PC-3 (cell line): ENCODE measurements at regions not wholly inside any gene's neighbourhood (a gene's known extent, or its start where the extent isn't known, plus 50 kb on each side); places are given as distances from the start of the nearest gene placed in this dataset.

Experiments used
- ATAC-seq: fragments of 200-7000 bp; cut with Tn5 transposase; 2 replicates; pipeline ENCODE4 v1.9.1; 2020; ENCODE audit warnings: mild to moderate bottlenecking, moderate library complexity
- BruUV-seq: library from RNA; stranded (reverse); fragments of 400-500 nt; replicated peaks from 2 replicates; lab custom pipeline; 2021; lab: Mats Ljungman, UMichigan
- CTCF ChIA-PET: fragments of 300-600 bp; sonication (Branson Sonifier 250); formaldehyde crosslinking; loops from one replicate; lab custom pipeline; 2022; ENCODE audit warnings: antibody characterized with exemption; lab: Charles Lee
- POLR2A ChIA-PET: fragments of 300-600 bp; sonication (Branson Sonifier 250); formaldehyde crosslinking; loops from one replicate; lab custom pipeline; 2022; ENCODE audit warnings: antibody characterized with exemption; ENCODE audit not compliant: unreplicated experiment; lab: Charles Lee
- DNase-seq: peaks from one replicate; pipeline ENCODE4 v3.0.0-alpha.2; 2015
- H2AFZ ChIP-seq: fragments of 300-600 bp; sonication (generic); 2 replicates; pipeline ENCODE4 v1.6.0; 2016; ENCODE audit warnings: antibody characterized with exemption, low read length
- H3F3A ChIP-seq: fragments of 300-600 bp; sonication (generic); one replicate; pipeline ENCODE4 v1.6.0; 2017; ENCODE audit warnings: antibody characterized with exemption, low read length, control low read depth, mild to moderate bottlenecking; ENCODE audit not compliant: unreplicated experiment
- H3K27ac ChIP-seq: fragments of 300-600 bp; sonication (generic); 2 replicates; pipeline ENCODE4 v1.5.1; 2016; ENCODE audit warnings: mild to moderate bottlenecking, low read length
- H3K27me3 ChIP-seq: fragments of 300-600 bp; sonication (generic); 2 replicates; pipeline ENCODE4 v1.6.1; 2016; ENCODE audit warnings: low read length, mixed read lengths
- H3K36me3 ChIP-seq: fragments of 300-600 bp; sonication (generic); 2 replicates; pipeline ENCODE4 v1.6.1; 2016; ENCODE audit warnings: low read depth, mixed run types, low read length, mixed read lengths
- H3K4me1 ChIP-seq: fragments of 300-600 bp; sonication (generic); 2 replicates; pipeline ENCODE4 v1.5.1; 2016; ENCODE audit warnings: low read length; ENCODE audit not compliant: insufficient read depth
- H3K4me2 ChIP-seq: fragments of 300-600 bp; sonication (generic); 2 replicates; pipeline ENCODE4 v1.6.0; 2016; ENCODE audit warnings: low read length
- H3K4me3 ChIP-seq: fragments of 300-600 bp; sonication (generic); 2 replicates; pipeline ENCODE4 v1.5.1; 2016; ENCODE audit warnings: mild to moderate bottlenecking, low read length, mixed read lengths
- H3K79me2 ChIP-seq: fragments of 300-600 bp; sonication (generic); 2 replicates; pipeline ENCODE4 v1.6.1; 2017; ENCODE audit warnings: low read length, mixed read lengths
- H3K9ac ChIP-seq: fragments of 300-600 bp; sonication (generic); 2 replicates; pipeline ENCODE4 v1.6.0; 2016; ENCODE audit warnings: mild to moderate bottlenecking, low read length
- H3K9me2 ChIP-seq: fragments of 300-600 bp; sonication (generic); replicated peaks from 2 replicates; pipeline ENCODE4 v1.6.1; 2016; ENCODE audit warnings: mixed run types, low read length, mixed read lengths
- H3K9me3 ChIP-seq: fragments of 300-600 bp; sonication (generic); 2 replicates; pipeline ENCODE4 v1.6.1; 2016; ENCODE audit warnings: low read length, mixed read lengths
- H4K20me1 ChIP-seq: fragments of 300-600 bp; sonication (generic); 2 replicates; pipeline ENCODE4 v1.6.1; 2016; ENCODE audit warnings: low read length, mixed read lengths
- CTCF ChIP-seq: fragments of 300-600 bp; sonication (generic); conservative IDR thresholded peaks from 2 replicates; pipeline ENCODE4 v1.5.1; 2017; ENCODE audit warnings: antibody characterized with exemption, low read depth, mild to moderate bottlenecking, low read length
- EZH2 ChIP-seq: fragments of 300-600 bp; sonication (generic); IDR thresholded peaks from one replicate; pipeline ENCODE4 v1.6.1; 2017; ENCODE audit warnings: antibody characterized with exemption, mild to moderate bottlenecking, low read length; ENCODE audit not compliant: unreplicated experiment
- EZH2phosphoT487 ChIP-seq: fragments of 300-600 bp; sonication (generic); IDR thresholded peaks from 2 replicates; pipeline ENCODE4 v1.6.1; 2018; ENCODE audit warnings: mild to moderate bottlenecking, antibody characterized with exemption, low read length, borderline replicate concordance
- intact Hi-C: fragments of 100-400 bp; cut with micrococcal nuclease; formaldehyde crosslinking; loops from 2 replicates; pipeline ENCODE4 v1.9.0; 2023

GRCh38 chr1:73511038-73511437 is 686.9 kb downstream of the LRRIQ3 start:
- ChIA-PET CTCF (no interaction called here), POLR2A (no interaction called here)
- Histone ChIP-seq H3K9me2 (no peaks in the 10 kb centered on the region), H4K20me1 (no peaks in the 10 kb centered on the region), H3K4me2 (no peak overlapping the region), H3K9ac (no peak overlapping the region), H2AFZ (no peak overlapping the region), H3K79me2 (no peaks in the 10 kb centered on the region), H3K4me1 (no peaks in the 10 kb centered on the region), H3K4me3 (no peak overlapping the region), H3K27me3 (no peaks in the 10 kb centered on the region), H3K36me3 (no peaks in the 10 kb centered on the region), H3K9me3 (no peaks in the 10 kb centered on the region), H3K27ac (no peak overlapping the region), H3F3A (no peaks in the 10 kb centered on the region)
- BruUV-seq = no TSS peak
- intact Hi-C loops = no loop called here
- TF ChIP-seq EZH2phosphoT487 = no peak
- no peak for TF ChIP-seq CTCF
- no peak for TF ChIP-seq EZH2
- no peak for DNase-seq
- no peak for ATAC-seq

DNA sequence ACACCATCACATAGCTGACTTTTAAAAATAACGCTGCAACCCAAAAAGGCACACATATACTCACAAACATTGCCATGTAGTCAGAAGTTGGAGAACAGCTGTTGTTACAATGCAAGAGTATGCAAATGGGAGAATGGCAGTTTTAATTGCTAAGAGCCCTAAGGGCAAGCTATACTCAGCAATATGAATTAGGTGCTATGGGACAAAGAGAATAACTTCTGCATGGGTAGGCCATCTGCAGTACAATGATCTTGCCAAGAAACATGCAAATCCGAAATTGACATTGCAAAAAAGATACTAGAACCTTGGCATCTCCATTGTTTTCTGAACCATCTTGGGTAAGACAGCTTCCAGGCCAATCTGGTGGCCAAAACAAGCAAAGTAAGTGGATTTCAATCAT is 697.8 kb downstream of the LRRIQ3 start:
- Histone ChIP-seq H2AFZ (no peak overlapping the region), H4K20me1 (no peaks in the 10 kb centered on the region), H3K79me2 (no peaks in the 10 kb centered on the region), H3K27me3 (peaks cover 14% of the 10 kb centered on the region), H3K4me3 (no peak overlapping the region), H3K4me2 (no peak overlapping the region), H3K27ac (no peak overlapping the region), H3K36me3 (no peaks in the 10 kb centered on the region), H3K9me2 (no peaks in the 10 kb centered on the region), H3K9ac (no peak overlapping the region), H3K4me1 (no peaks in the 10 kb centered on the region), H3K9me3 (no peaks in the 10 kb centered on the region), H3F3A (no peaks in the 10 kb centered on the region)
- intact Hi-C loops = no loop called here
- CTCF ChIA-PET = no interaction called here
- DNase-seq = no peak
- TF ChIP-seq CTCF = no peak
- TF ChIP-seq EZH2phosphoT487 = no peak
- TF ChIP-seq EZH2 = no peak
- BruUV-seq = no TSS peak
- POLR2A ChIA-PET = no interaction called here
- no peak for ATAC-seq

DNA sequence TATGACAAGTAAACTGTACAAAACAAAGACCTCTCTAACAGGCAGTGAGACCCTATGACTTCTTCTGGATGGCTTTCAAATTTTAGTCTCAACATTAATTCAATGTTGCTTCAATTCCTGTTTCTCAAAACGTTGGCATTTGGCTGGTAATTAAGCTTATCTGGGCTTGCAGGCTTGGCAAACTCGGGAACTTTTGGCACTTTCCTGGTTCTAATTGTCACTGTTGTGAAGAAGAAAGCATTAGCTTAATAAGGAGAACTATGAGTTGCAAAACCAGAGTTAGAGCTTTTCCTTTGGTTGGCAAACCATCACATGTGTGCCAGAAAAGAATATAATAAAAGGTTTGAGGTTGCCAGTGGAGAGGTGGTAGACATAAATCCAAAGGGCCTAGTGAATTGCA is 698.3 kb downstream of the LRRIQ3 start:
- Histone ChIP-seq H3K79me2 (no peaks in the 10 kb centered on the region), H3K36me3 (no peaks in the 10 kb centered on the region), H4K20me1 (no peaks in the 10 kb centered on the region), H3K4me3 (no peak overlapping the region), H3K9me2 (no peaks in the 10 kb centered on the region), H3K4me1 (no peaks in the 10 kb centered on the region), H3K4me2 (no peak overlapping the region), H3K27ac (no peak overlapping the region), H3K27me3 (peaks cover 14% of the 10 kb centered on the region), H3K9ac (no peak overlapping the region), H2AFZ (no peak overlapping the region), H3F3A (no peaks in the 10 kb centered on the region), H3K9me3 (no peaks in the 10 kb centered on the region)
- ChIA-PET POLR2A (no interaction called here), CTCF (no interaction called here)
- DNase-seq = no peak
- no peak for ATAC-seq
- TF ChIP-seq EZH2 (no peak), CTCF (no peak), EZH2phosphoT487 (no peak)
- intact Hi-C loops = no loop called here
- BruUV-seq = no TSS peak
